CD4-positive, alpha-beta T cell treated with Interferon gamma for 1 hour (primary cell): ENCODE measurements at regions not wholly inside any gene's neighbourhood (a gene's known extent, or its start where the extent isn't known, plus 50 kb on each side); places are given as distances from the start of the nearest gene placed in this dataset.
A peak's percentile ranks its signal among the peaks of the same experiment; 100 is the strongest.
"Not testable (repeated sequence)": the region's sequence is repeated elsewhere in the genome, so short reads cannot be mapped to it uniquely, and the experiment has no call there.

ENCODE experiments used
- DNase-seq: peaks from one replicate; pipeline ENCODE4 v3.0.0-alpha.2; 2020

- DNase-seq, result peak; percentile 67
Measured at GRCh38 chr12:111248236-111249017, 120.5 kb downstream of the PHETA1 start.

GRCh38 chr12:111247083-111247783 lies 121.7 kb downstream of the PHETA1 start:
- DNase-seq, result no peak

GRCh38 chr12:111246477-111247011 lies 122.4 kb downstream of the PHETA1 start:
- no peak for DNase-seq

GRCh38 chr12:111245701-111246476 lies 123.0 kb downstream of the PHETA1 start:
- no peak for DNase-seq

- no peak for DNase-seq
Measured at GRCh38 chr12:111244673-111245072, 124.2 kb downstream of the PHETA1 start.

- DNase-seq, result not testable (repeated sequence)
Measured at GRCh38 chr12:111242817-111243216, 126.1 kb downstream of the PHETA1 start.

- no peak for DNase-seq
Measured at GRCh38 chr12:111242184-111242583, 126.7 kb downstream of the PHETA1 start.

GRCh38 chr12:111240374-111240773 lies 128.5 kb downstream of the PHETA1 start:
- DNase-seq, result no peak

GRCh38 chr12:111239235-111239634 lies 129.7 kb downstream of the PHETA1 start:
- DNase-seq, result no peak

- no peak for DNase-seq
Measured at GRCh38 chr12:111238075-111238734, 130.7 kb downstream of the PHETA1 start.

GRCh38 chr12:111234491-111234890 lies 134.4 kb downstream of the PHETA1 start:
- DNase-seq, result not testable (repeated sequence)

- DNase-seq, result no peak
Measured at GRCh38 chr12:111233786-111234185, 135.1 kb downstream of the PHETA1 start.

GRCh38 chr12:111230649-111231048 lies 138.2 kb downstream of the PHETA1 start:
- DNase-seq, result no peak

- DNase-seq, result no peak
Measured at GRCh38 chr12:111228916-111229666, 139.8 kb downstream of the PHETA1 start.

- no peak for DNase-seq
Measured at GRCh38 chr12:111227476-111228420, 141.1 kb downstream of the PHETA1 start.

- DNase-seq, result no peak
Measured at GRCh38 chr12:111226680-111227079, 142.2 kb downstream of the PHETA1 start.

- no peak for DNase-seq
Measured at GRCh38 chr12:111225307-111225706, 143.6 kb downstream of the PHETA1 start.

GRCh38 chr12:111224186-111225066 lies 144.5 kb downstream of the PHETA1 start:
- no peak for DNase-seq

GRCh38 chr12:111222523-111222922 lies 146.4 kb downstream of the PHETA1 start:
- no peak for DNase-seq

GRCh38 chr12:111222027-111222414 lies 146.9 kb downstream of the PHETA1 start:
- no peak for DNase-seq
